Heart left ventricle (tissue), 13 donors: ENCODE measurements at regions not wholly inside any gene's neighbourhood (a gene's known extent, or its start where the extent isn't known, plus 50 kb on each side); places are given as distances from the start of the nearest gene placed in this dataset.

Experiments
- CTCF ChIP-seq, 12 donors: fragments of 200-600 bp; sonication (generic) in 4 of 12; IDR thresholded peaks; one replicate each; pipeline versions ENCODE4 v1.5.0 to v1.8.0; 2018 to 2022; ENCODE audit warnings: antibody characterized with exemption in 12 of 12, mild to moderate bottlenecking in 5 of 12
- POLR2A ChIP-seq, 2 donors: fragments of 450-650 bp; IDR thresholded peaks; one replicate each; pipeline ENCODE4 v1.6.1; 2017; ENCODE audit warnings: antibody characterized with exemption in 2 of 2, mild to moderate bottlenecking in 2 of 2, moderate library complexity in 2 of 2
- donor health status: ischemic (EF 13 %, LVEDD 7.1; RV severe dilation, severe dysfunction).
- donor health status: DM: no; HTN: yes; CAD: no.
- donor health status: DM: no; HTN: no; CAD: no.
- donor health status: ischemic (EF 25% LVEDD 6.9; RV normal size, moderate dysfunction).
- donor health status: ischemic (EF 25% LVEDD 5.7; RV mildly dilated, moderate dysfunction).
- donor health status: ischemic (EF 35%, LVEDD 5.7; RV mildly dilated, moderate dysfunction).
- donor health status: nonischemic (EF 11% LVEDD 7.7; RV severe dilation, severe dysfunction).
- donor health status: DM: yes; HTN: yes; CAD: no.
- donor health status: PGD.
- donor health status: ischemic (EF 29% LVEDD 5.4; RV normal size, mild dysfunction).
- donor health status: nonischemic (EF 23%, LVEDD 6.1; RV moderate dilation, normal function).

- TF ChIP-seq CTCF (IDR thresholded peaks at IDR 0.05) (no peak), POLR2A (IDR thresholded peaks at IDR 0.05) (no peak)
Measured at GRCh38 chr5:168064933-168065622, 226.4 kb upstream of the WWC1 start.
